GM21515 (cell line): ENCODE measurements at regions not wholly inside any gene's neighbourhood (a gene's known extent, or its start where the extent isn't known, plus 50 kb on each side); places are given as distances from the start of the nearest gene placed in this dataset.

Experiments used
- ATAC-seq: cut with Tn5 transposase; IDR thresholded peaks from one replicate; pipeline ENCODE4 v1.9.1; 2021; ENCODE audit not compliant: unreplicated experiment

DNA sequence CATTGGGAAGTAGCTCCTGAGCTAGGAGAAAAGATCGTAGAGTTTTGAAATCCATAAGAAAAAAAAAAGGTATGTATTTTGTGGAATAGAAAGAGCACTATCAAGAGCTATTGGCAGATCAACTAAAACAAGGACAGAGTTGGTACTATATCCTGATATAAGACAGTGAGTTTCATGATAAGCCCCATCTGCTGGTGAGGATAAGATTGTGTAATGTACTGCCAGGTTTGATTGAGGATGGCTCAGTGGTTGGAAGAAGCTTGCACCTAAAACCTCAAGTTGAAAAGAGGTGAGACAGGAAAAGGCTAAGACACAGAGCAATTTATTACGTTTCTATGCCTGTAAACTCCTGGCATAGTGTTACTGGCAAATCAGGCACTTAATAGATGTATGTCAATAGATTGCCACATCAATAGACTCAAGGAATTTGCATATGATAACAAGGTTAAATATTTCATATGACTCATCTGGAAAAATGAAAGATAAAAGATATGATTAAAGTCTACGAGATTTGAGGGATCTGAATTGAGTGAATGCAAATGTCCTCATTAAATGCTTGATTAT is 525.6 kb downstream of the FLRT2 start:
- ATAC-seq: no peak

DNA sequence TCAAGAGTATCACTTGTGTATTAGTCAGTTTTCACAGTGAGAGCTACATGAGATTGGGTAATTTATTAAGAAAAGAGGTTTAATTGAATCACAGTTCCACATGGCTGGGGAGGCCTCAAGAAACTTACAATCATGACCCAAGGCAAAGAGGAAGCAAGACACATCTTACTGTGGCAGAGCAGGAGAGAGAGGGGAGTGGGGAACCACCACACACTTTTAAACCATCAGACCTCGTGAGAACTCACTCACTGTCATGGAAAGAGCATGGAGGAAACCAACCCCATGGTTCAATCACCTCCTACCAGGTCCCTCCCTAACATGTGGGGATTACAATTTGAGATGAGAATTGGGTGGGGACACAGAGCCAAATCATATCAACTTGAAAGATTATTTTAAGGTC is 522.9 kb downstream of the FLRT2 start:
- ATAC-seq: no peak

DNA sequence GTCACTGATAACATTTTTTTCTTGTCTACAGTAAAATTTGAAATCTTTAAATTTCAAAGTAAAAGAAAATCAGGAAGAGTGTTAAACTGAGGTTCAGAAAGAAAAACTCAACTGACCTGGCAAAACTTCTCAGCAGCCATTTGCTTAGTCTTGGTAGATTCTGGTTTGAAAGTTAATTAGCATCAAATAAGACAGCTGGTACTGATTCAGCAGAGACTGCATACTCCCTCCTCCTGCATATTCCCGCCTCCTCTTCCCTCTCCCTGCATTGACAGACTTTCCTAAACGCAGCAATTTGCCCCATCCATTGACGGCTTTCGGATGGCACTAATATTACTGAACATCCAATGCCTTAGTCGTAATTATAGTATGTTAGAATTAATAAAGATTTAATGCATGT is 520.8 kb downstream of the FLRT2 start:
- ATAC-seq: no peak

DNA sequence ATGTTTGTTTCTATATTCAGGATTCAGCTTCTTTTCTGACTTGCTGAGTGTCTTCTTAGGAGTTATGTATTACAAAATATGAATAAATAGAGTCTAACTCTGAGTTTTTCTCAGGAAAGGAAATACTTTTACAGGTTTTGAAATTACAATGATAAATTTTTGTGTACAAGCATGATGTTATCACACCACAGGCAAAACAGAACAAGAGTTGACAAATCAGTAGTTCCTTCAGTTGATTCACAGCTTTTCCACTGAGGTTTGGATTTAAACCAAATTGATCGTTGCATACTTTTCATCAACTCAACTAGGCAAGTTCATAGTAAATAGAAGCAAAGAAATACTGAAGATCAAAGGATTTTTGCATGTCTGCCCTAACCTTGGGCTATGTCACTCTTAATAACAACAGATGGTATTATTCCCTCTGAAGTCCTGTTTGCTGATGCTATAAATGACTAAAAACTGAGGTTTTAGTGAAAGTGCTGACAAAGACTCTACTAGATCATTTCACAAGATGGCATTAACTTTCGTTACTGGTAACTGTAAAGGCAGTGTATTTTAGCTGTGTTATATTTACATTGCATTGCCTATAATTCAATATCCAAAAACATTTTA is 520.2 kb downstream of the FLRT2 start:
- no peak for ATAC-seq

DNA sequence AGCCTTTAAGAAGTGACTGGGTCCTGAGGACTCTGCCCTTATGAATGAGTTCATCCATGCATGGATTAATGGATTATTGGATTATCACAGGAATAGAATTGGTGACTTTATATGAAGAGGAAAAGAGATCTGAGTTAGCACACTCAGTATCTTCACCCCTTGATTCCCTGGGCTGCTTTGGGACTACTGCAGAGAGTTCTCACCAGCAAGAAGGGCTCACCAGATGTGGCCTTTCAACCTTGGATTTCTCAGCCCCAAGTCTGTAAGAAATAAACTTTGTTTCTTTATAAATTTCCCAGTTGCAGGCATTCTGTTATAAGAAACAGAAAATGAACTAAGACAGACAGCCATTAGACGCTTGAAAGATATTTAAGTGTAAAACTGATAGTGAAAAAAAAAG is 509.2 kb downstream of the FLRT2 start:
- no peak for ATAC-seq

DNA sequence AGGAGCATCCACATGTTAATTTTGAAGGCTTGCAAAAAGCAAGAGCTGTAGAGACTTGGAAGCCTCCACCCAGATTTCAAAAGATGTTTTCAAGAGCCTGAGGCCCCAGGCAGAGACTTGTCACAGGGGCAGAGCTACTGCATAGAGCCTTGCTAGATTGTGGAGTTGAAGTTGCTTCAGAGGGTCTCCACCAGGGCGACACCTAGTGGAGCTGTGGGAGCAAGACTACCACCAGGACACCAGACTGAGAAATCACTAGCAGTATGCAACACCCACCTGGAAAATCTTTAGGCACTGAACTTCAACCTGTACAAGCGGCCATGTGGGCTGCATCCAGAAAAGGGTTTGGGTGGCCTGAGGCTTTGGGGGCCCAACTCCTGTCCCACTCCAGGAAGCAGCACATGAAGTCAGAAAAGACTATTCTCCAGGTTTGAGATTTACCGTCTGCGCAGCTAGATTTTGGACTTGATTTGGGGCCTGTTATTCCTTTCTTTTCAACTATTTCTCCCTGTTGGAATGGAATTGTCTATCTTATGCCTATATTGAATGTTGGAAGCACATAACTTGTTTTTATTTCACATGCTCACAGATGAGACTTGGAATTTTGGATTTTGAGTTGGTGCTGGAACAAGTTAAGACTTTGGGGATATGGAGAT is 508.6 kb downstream of the FLRT2 start:
- peak; percentile 89 for ATAC-seq

DNA sequence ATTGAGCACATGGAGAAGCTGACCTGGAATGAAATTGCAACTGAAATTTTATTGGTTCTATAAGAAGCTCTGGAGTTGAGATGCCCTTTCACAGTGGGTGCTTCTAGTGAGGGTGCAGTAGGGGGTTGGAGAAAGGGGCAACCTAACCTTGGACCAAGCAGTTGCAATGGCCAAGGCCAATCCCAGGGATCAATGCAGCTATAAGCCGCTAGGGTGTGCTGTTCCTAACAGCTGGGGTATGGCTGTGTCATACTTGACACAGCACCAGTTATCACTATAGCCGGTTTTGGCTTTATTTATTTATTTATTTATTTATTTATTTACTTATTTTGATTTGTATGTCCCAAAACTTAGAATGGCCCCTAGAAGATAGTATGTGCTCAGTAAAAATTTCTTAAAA is 505.9 kb downstream of the FLRT2 start:
- peak; percentile 73 for ATAC-seq

DNA sequence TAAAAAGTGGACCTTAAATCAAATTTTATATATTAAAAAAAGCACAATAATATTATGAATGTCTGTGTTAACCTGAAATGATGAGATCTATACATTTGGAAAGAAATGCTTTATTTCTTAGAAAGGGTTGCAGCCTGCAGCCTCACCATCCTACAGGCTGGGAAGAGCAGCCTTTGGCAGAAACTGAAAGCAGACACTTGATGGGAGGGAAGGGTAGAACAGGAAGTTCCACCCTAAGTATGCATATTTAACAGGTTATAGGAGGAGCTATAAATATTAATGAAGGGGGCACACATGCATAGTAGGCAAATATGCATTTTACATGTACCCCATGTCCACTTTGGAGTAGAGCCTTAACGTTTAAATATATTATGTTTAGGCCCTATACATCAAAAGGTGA is 498.0 kb downstream of the FLRT2 start:
- no peak for ATAC-seq

DNA sequence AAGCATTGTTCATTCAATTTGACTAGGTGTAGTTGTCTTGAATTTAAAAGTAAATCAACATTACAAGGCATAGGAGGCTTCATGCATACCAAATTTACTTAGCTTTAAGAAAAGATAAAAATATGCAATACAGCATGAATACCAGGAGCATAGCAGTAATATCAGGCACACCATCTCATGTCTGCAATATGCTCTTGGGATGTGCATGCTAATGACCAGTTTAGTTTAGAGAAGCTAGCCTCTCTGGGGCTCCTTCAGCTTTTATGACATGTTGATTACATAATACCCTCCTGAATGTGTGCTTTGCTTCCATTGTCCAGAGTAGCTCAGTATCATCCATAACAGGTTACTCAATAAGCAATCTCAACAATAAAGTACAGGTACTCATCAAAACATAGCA is 497.2 kb downstream of the FLRT2 start:
- ATAC-seq: no peak

DNA sequence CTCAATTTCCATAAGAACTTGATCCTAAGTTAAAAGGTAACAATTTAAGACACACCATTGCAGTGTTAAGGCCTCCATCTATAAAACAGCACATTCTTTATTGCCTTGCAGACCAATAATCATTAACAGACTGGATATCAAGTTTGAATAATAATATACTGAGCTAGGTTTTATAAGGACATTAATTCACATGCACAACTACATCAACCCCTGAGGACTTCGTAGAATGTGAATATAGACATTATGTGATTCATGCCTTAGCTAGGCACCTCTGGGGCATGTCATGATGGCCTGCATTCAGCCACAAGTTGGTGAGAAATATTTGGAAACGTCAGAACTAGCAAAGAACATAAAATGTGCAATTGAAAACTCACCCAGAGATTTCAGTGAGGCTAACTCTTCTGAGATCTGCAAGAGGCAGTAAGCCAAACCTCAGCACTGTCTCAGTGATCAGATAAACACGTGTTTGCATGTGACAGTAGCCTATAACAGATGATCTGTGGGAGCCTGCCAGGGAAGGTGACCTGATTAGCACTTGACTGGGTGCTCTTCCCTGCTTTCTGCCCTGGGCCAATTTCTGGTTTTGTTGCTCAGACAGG is 492.2 kb downstream of the FLRT2 start:
- ATAC-seq: no peak

DNA sequence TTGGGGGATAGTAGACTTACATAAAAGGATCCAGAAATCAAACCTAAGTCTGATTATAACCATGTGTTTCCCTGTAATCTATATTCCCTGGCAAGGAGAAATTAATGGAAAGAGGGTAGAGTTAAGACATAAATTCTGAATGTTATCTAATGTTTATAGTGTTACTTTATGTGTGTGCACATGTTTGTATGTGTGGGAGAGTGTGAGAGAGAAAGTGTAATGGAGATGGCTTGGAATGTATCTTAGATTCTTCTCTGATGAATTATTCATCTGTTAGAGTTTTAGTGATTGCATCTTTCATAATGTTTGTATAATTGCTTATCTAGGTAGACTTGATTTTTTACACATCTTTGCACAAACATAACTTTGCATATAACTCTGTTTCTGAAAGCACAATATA is 490.9 kb downstream of the FLRT2 start:
- ATAC-seq: no peak

DNA sequence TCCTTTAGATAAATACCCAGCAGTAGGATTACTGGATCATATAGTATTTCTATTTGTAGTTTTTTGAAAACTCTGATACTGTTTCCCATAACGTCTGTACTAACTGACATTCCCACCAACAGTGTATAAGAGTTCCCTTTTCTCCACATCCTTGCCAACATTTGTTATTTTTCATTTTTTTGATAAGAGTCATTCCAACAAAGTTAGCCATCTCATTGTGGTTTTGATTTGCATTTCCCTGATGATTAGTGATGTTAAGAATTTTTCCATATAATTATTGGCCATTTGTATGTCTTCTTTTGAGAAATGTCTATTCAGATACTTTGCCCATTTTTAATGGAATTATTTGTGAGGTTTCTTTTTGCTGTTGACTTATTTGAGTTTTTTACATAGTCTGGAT is 486.0 kb downstream of the FLRT2 start:
- ATAC-seq: no peak

DNA sequence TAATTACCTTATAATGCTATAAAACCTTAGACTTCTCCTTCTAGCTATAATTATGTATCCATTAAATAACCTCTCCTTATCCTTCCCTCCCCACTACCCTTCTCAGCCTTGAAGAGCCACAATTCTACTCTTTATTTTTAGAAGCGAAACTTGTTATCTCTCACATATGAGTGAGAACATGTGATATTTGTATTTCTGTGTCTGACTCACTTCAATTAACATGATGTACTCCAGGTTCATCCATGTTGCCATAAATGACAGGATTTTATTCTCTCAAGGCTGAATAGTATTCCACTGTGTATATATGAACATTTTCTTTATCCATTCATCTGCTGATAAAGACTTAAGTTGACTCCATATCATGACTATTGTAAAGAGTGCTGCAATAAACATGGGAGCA is 485.6 kb downstream of the FLRT2 start:
- no peak for ATAC-seq

DNA sequence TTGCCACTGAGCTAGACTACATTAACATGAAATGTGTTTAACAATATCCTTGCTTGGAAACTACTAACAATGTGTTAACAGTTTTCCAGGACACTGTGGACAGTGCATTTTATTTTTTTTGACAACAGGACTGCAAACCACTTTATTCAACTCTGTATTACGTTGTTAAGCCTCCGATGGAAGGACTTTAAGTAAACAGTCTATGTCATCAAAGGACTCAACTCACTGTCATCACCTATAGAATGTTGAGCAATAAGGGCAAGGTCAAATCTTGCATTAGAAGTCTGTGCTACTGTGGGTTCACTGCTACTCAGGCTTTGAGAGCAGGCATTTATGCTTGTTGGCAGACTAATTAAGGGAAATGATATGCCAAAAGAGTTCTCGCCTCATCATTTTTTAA is 483.7 kb downstream of the FLRT2 start:
- ATAC-seq: no peak

DNA sequence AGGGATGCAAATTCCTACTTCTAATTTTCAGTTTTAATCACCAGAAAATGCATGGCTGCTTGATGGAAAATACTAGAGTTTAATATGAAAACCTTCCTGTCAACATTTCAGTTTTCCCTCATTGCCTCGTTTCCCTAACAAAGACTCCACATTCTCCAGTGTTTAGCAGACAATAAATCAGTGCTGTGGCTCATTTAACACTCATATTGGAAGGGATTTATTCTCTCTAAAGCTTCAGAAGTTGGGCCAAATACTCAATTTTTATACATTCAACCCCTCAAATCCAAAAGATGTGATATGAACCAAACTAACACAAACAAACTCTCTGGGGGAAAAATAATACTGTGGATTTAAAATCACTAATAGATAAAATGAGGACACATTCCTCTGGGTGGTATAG is 482.5 kb downstream of the FLRT2 start:
- ATAC-seq: no peak

DNA sequence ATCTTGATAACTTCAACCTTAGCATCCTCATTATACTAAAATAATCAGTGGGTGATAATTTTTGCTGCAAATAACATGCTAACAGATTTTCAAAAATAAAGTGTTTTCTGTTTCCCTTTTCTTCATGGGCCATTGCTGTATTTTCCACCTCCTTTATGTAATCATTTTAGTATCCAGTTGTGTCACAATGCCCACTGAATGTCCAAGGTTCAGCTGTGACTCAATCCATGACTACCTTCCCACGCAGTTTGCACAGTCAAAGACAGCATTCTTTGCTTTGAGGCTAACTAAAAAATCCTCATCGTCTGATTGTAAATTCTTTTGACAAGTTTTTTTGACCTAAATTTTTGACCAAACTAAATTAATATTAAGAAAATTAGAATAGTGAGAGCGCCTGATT is 474.1 kb downstream of the FLRT2 start:
- ATAC-seq: no peak

DNA sequence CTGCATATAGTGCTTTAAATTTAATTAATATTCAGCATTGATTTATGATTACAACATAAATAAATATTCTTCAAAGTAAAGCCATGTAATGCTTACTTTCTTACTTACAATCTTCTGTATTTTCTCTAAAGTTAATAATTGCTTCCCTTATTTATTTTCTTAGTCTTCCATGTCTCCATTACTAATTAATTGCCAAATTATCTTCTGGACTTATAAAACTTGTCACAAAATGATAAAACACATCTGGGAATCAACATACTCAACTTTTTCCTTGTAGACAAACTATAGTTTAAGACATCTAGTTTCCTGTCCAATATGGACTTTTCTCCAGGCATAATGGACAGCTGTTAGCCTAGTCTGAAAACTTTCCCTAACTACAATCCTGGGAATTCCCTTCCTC is 466.6 kb downstream of the FLRT2 start:
- no peak for ATAC-seq

DNA sequence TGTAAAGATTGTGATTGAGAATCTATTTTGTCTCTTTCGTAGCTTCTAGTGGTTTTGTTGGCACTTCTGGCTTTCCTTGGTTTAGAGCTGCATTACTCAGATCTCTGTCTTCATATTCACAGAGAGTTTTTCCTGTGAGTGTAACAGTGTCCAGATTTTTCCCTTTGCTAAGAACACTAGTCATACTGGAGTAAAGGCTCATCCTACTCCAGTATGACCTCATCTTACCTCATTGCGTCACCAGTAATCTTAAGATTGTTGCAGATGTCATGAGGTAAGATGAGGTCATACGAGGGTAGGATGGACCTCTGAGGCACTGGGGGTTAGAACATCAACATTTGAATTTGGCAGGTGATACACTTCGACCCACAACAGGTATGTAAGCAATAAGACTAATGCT is 461.2 kb downstream of the FLRT2 start:
- no peak for ATAC-seq

DNA sequence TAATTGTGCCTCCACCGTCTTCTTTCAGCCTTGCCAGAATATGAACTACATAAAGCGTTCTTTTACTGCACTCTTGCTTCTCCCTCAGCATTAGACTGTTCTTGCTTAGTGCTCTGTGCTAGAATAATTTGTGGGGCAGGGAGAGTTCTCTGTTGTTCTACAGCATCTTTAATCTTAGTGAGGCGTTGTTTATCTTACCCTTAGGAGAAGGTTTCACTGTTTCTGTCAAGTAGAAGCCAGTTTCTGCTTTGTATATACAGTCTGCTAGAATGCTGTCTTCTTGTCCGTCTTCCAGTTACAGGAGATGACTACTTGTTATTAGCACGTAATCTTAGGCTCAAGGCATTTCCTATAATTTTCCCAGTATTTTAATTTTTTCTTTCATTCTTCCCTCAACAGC is 458.0 kb downstream of the FLRT2 start:
- no peak for ATAC-seq

DNA sequence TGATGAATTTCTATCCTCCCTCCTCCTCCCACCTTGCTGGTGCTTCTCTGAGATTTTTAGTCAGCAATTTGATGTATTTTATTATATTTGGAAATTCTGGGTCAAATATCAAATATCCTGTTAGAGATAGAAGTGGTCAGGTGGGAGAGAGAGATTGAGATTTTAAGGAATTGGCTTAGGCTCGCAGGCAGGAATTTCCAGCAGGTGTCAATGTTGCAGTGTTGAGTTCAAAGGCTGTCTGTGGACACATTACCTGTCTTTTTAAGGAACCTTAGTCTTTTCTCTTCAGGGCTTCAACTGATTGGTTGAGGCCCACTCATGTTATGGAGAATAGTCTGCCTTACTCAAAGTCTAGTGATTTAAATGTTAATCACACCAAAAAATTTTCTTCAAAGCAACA is 457.3 kb downstream of the FLRT2 start:
- ATAC-seq: no peak

DNA sequence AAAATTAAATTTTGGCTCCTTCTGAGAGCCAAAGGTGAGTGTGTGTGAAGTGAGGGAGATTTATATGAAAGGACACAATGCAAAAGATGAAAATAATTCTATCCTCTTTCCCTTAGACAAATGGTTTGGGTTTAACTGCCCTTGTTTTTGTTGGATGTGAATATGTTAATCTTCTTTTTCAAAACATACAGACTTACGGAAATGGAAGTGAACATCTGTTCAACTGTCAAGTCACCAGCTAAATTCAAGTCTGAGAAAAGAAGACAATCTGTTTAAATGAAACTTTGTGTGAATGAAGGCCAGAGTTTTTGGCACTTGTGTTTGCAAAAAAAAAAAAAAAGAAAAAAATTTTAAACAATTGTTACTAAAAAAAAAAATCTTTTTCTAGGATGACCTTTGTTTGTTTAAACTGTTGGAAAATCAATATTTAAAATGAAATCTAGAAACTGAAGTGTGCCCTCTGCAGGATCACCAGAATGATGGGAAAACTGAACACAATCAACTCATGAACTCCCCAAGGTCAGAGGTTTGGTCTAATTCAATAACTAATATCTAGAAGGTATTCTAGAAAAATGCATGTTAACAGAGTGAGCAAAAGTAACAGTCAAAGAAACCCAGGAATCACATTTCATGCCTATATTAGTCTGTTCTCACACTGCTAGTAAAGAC is 448.8 kb downstream of the FLRT2 start:
- no peak for ATAC-seq

DNA sequence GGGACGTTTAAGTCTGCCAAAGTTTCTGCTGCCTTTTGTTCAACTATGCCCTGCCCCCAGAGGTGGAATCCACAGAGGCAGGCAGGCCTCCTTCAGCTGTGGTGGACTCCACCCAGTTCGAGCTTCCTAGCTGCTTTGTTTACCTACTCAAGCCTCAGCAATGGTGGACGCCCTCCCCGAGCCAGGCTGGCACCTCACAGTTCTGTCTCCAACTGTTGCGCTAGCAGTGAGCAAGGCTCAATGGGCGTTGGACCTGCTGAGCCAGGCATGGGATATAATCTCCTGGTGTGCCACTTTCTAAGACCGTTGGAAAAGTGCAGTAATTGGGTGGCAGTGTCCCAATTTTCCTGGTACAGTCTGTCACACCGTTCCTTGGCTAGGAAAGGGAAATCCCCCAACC is 444.7 kb downstream of the FLRT2 start:
- ATAC-seq: no peak
